ENCODE measurements at regions not wholly inside any gene's neighbourhood (a gene's known extent, or its start where the extent isn't known, plus 50 kb on each side); places are given as distances from the start of the nearest gene placed in this dataset.

GRCh38 chr2:150939087-150939486 is 322.6 kb downstream of the RBM43 start:
- TF ChIP-seq, protein P1, sequence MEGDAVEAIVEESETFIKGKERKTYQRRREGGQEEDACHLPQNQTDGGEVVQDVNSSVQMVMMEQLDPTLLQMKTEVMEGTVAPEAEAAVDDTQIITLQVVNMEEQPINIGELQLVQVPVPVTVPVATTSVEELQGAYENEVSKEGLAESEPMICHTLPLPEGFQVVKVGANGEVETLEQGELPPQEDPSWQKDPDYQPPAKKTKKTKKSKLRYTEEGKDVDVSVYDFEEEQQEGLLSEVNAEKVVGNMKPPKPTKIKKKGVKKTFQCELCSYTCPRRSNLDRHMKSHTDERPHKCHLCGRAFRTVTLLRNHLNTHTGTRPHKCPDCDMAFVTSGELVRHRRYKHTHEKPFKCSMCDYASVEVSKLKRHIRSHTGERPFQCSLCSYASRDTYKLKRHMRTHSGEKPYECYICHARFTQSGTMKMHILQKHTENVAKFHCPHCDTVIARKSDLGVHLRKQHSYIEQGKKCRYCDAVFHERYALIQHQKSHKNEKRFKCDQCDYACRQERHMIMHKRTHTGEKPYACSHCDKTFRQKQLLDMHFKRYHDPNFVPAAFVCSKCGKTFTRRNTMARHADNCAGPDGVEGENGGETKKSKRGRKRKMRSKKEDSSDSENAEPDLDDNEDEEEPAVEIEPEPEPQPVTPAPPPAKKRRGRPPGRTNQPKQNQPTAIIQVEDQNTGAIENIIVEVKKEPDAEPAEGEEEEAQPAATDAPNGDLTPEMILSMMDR (conservative IDR thresholded peaks at IDR 0.05), result no peak
- TF ChIP-seq ZFX (IDR thresholded peaks at IDR 0.05), result no peak
